HPDE6-E6E7 (cell line): ENCODE measurements at regions not wholly inside any gene's neighbourhood (a gene's known extent, or its start where the extent isn't known, plus 50 kb on each side); places are given as distances from the start of the nearest gene placed in this dataset.
A peak's percentile ranks its signal among the peaks of the same experiment; 100 is the strongest.
"Not testable (repeated sequence)": the region's sequence is repeated elsewhere in the genome, so short reads cannot be mapped to it uniquely, and the experiment has no call there.

ENCODE experiments used
- DNase-seq: peaks from one replicate; pipeline ENCODE4 v3.0.0; 2011; ENCODE audit warnings: missing footprints; ENCODE audit errors: extremely low spot score

- DNase-seq = no peak
These were observed 107.0 kb upstream of the TMEM132E start for GRCh38 chr17:34472363-34472762.

GRCh38 chr17:34471278-34471677 is 108.1 kb upstream of the TMEM132E start:
- not testable (repeated sequence) for DNase-seq

GRCh38 chr17:34465789-34466188 is 102.8 kb upstream of the CCL1 start:
- DNase-seq = no peak

- no peak for DNase-seq
These were observed 101.8 kb upstream of the CCL1 start for GRCh38 chr17:34464812-34465211.

- no peak for DNase-seq
These were observed 95.2 kb upstream of the CCL1 start for GRCh38 chr17:34458266-34458665.

- DNase-seq = no peak
These were observed 93.1 kb upstream of the CCL1 start for GRCh38 chr17:34456121-34456520.

- DNase-seq = no peak
These were observed 89.7 kb upstream of the CCL1 start for GRCh38 chr17:34452769-34453168.

- DNase-seq = no peak
These were observed 88.3 kb upstream of the CCL1 start for GRCh38 chr17:34451313-34451712.

- no peak for DNase-seq
These were observed 84.4 kb upstream of the CCL1 start for GRCh38 chr17:34447406-34447805.

GRCh38 chr17:34445101-34445500 is 82.1 kb upstream of the CCL1 start:
- no peak for DNase-seq

- peak; percentile 11 for DNase-seq
These were observed 80.8 kb upstream of the CCL1 start for GRCh38 chr17:34443619-34444469.

- DNase-seq = no peak
These were observed 79.5 kb upstream of the CCL1 start for GRCh38 chr17:34442387-34443111.

- no peak for DNase-seq
These were observed 74.2 kb upstream of the CCL1 start for GRCh38 chr17:34437188-34437587.

GRCh38 chr17:34436607-34437006 is 73.6 kb upstream of the CCL1 start:
- no peak for DNase-seq

GRCh38 chr17:34435182-34435928 is 72.3 kb upstream of the CCL1 start:
- DNase-seq = no peak

- no peak for DNase-seq
These were observed 71.0 kb upstream of the CCL1 start for GRCh38 chr17:34434052-34434451.

GRCh38 chr17:34424814-34425491 is 61.9 kb upstream of the CCL1 start:
- no peak for DNase-seq

GRCh38 chr17:34423978-34424813 is 61.2 kb upstream of the CCL1 start:
- no peak for DNase-seq

GRCh38 chr17:34423315-34423714 is 60.3 kb upstream of the CCL1 start:
- not testable (repeated sequence) for DNase-seq

- no peak for DNase-seq
These were observed 57.9 kb upstream of the CCL1 start for GRCh38 chr17:34420900-34421299.

- peak; percentile 66 for DNase-seq
These were observed 57.3 kb upstream of the CCL1 start for GRCh38 chr17:34420254-34420766.
